ENCODE measurements at regions not wholly inside any gene's neighbourhood (a gene's known extent, or its start where the extent isn't known, plus 50 kb on each side); places are given as distances from the start of the nearest gene placed in this dataset.

GRCh38 chr18:34049511-34049910 is 175.2 kb downstream of the NOL4 start (continued):
- no peak for TF ChIP-seq E2F5 (CRISPR knock-in tag; IDR thresholded peaks at IDR 0.05)
- no peak for TF ChIP-seq ZNF121 (CRISPR knock-in tag; IDR thresholded peaks at IDR 0.05)
- TF ChIP-seq PRRX2 (CRISPR knock-in tag; IDR thresholded peaks at IDR 0.05): no peak
- TF ChIP-seq ZMAT4 (CRISPR knock-in tag; IDR thresholded peaks at IDR 0.05): no peak
- no peak for TF ChIP-seq ARID4B (CRISPR knock-in tag; IDR thresholded peaks at IDR 0.05; ENCODE audit: borderline replicate concordance)
- TF ChIP-seq CBFB (CRISPR knock-in tag; IDR thresholded peaks at IDR 0.05; ENCODE audit: low read depth): no peak
- TF ChIP-seq EMX1 (CRISPR knock-in tag; IDR thresholded peaks at IDR 0.05): no peak
- no peak for TF ChIP-seq FOXP1 (CRISPR knock-in tag; IDR thresholded peaks at IDR 0.05; ENCODE audit: borderline replicate concordance)
- TF ChIP-seq NFATC4 (CRISPR knock-in tag; IDR thresholded peaks at IDR 0.05): no peak
- no peak for TF ChIP-seq ZNF281 (CRISPR knock-in tag; IDR thresholded peaks at IDR 0.05)
- no peak for TF ChIP-seq TP53 (CRISPR knock-in tag; IDR thresholded peaks at IDR 0.05)

GRCh38 chr18:34048423-34048822 is 176.3 kb downstream of the NOL4 start:
- ChIA-PET POLR2A (no interaction called here), CTCF (no interaction called here)
- no peaks in the 10 kb centered on the region for H3K9me3 Mint-ChIP-seq
- H3K4me1 Mint-ChIP-seq: peaks cover 14% of the 10 kb centered on the region
- DNase-seq (ENCODE audit: low spot score) (no peak), ATAC-seq (peak; percentile 57)
- TF ChIP-seq IRF2 (CRISPR knock-in tag; IDR thresholded peaks at IDR 0.05; ENCODE audit: borderline replicate concordance, low read depth): no peak
- no peak for TF ChIP-seq SOX15 (CRISPR knock-in tag; IDR thresholded peaks at IDR 0.05)
- TF ChIP-seq ZMAT4 (CRISPR knock-in tag; IDR thresholded peaks at IDR 0.05): no peak
- no peak for TF ChIP-seq ZNF138 (CRISPR knock-in tag; conservative IDR thresholded peaks at IDR 0.05)
- no peak for TF ChIP-seq TP53 (CRISPR knock-in tag; IDR thresholded peaks at IDR 0.05)
- no peak for TF ChIP-seq E2F1 (CRISPR knock-in tag; IDR thresholded peaks at IDR 0.05)
- TF ChIP-seq ATF3 (CRISPR knock-in tag; conservative IDR thresholded peaks at IDR 0.05): no peak
- no peak for TF ChIP-seq JUN (CRISPR knock-in tag; IDR thresholded peaks at IDR 0.05)
- TF ChIP-seq ATF1 (CRISPR knock-in tag; IDR thresholded peaks at IDR 0.05): no peak
- no peak for TF ChIP-seq RORB (CRISPR knock-in tag; IDR thresholded peaks at IDR 0.05)
- no peak for TF ChIP-seq MLX (CRISPR knock-in tag; IDR thresholded peaks at IDR 0.05)
- no peak for TF ChIP-seq ZBTB21 (CRISPR knock-in tag; IDR thresholded peaks at IDR 0.05; ENCODE audit: borderline replicate concordance)
- no peak for TF ChIP-seq HMGA2 (CRISPR knock-in tag; IDR thresholded peaks at IDR 0.05)
- TF ChIP-seq ERG (CRISPR knock-in tag; IDR thresholded peaks at IDR 0.05): no peak
- TF ChIP-seq JAZF1 (CRISPR knock-in tag; IDR thresholded peaks at IDR 0.05): no peak
- TF ChIP-seq FOXP1 (CRISPR knock-in tag; IDR thresholded peaks at IDR 0.05; ENCODE audit: borderline replicate concordance): no peak
- H3K4me3 Mint-ChIP-seq: no peak overlapping the region
- H3K27me3 Mint-ChIP-seq (ENCODE audit: low read depth): no peaks in the 10 kb centered on the region
- H3K27ac Mint-ChIP-seq: no peak overlapping the region
- no peaks in the 10 kb centered on the region for H3K36me3 Mint-ChIP-seq

All from WTC11 (cell line).